ENCODE measurements at regions not wholly inside any gene's neighbourhood (a gene's known extent, or its start where the extent isn't known, plus 50 kb on each side); places are given as distances from the start of the nearest gene placed in this dataset.
A peak's percentile ranks its signal among the peaks of the same experiment; 100 is the strongest.

DNA sequence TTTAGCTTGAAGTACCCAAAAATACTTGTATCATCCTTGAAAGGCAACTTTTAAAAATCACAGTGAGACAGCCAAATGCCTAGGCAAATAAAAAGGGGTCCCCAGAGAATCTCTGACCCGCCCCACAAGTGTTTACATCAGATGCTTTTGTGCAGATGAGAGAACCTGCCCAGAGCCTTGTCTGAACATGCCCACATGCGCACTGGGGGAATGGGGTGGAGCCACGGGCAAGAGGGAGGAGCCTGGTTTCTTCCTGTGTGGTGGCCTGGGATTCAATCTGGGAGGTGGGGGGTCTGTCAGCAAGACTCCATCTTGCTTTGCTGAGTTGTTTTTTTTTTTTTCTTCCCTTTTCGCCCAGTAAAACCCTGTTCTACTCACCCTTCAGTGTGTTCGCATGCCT is 381.7 kb upstream of the CCDC196 start:
- intact Hi-C loops (cut with micrococcal nuclease) = no loop called here
- Mint-ChIP-seq H3K27ac (no peak overlapping the region), H3K4me1 (peaks cover 0 to 4% (median under 1%) of the 10 kb centered on the region in 4 donors), H3K4me3 (no peak overlapping the region), H3K27me3 (peaks cover 0 to 1% of the 10 kb centered on the region in 2 donors), H3K9me3 (no peaks in the 10 kb centered on the region), H3K36me3 (no peaks in the 10 kb centered on the region)
- no peak for DNase-seq
- no peak overlapping the region for H3K27ac ChIP-seq (ENCODE audit: low read depth, low read length)
- no peaks in the 10 kb centered on the region for H3K4me1 ChIP-seq (ENCODE audit: insufficient read depth, low read length)
- no peaks in the 10 kb centered on the region for H3K36me3 ChIP-seq (ENCODE audit: insufficient read depth, low read length)
- H3K4me3 ChIP-seq (ENCODE audit: low read length in 2 of 2) = no peak overlapping the region
- ChIA-PET POLR2A (ENCODE audit: partially characterized antibody) (no interaction called here), CTCF (ENCODE audit: partially characterized antibody) (no interaction called here)
- no peaks in the 10 kb centered on the region for H3K27me3 ChIP-seq (ENCODE audit: insufficient read depth, low read length)
- H3K9me3 ChIP-seq (ENCODE audit: control insufficient read depth in 1 of 2, low read length in 2 of 2) = no peaks in the 10 kb centered on the region

DNA sequence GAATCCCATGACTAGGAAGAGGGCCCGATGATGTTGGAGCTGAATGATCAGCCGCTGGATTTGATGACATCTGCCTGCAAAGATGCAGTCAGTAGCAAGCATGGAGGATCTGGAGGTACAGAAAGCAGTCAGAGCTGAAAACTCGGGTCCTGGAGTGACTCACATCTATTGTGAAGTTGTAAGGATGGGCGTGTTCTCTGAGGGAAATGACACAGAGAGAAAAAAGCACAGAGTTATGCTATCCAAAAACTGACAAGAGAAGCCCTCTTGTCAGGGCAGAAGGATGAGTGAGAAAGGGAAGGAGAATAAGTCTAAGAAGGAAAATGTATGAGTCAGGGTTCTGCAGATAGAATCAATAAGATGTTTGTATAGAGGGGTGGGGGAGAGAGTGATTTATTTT is 380.4 kb upstream of the CCDC196 start:
- H3K27ac Mint-ChIP-seq = peak overlapping the region in 2 of 7 donors; percentile 4 to 10
- H3K4me3 Mint-ChIP-seq = no peak overlapping the region
- no peaks in the 10 kb centered on the region for H3K9me3 Mint-ChIP-seq
- Histone ChIP-seq H3K4me3 (ENCODE audit: low read length in 2 of 2) (no peak overlapping the region), H3K4me1 (ENCODE audit: insufficient read depth, low read length) (no peaks in the 10 kb centered on the region), H3K36me3 (ENCODE audit: insufficient read depth, low read length) (no peaks in the 10 kb centered on the region), H3K9me3 (ENCODE audit: control insufficient read depth in 1 of 2, low read length in 2 of 2) (no peaks in the 10 kb centered on the region), H3K27ac (ENCODE audit: low read depth, low read length) (no peak overlapping the region), H3K27me3 (ENCODE audit: insufficient read depth, low read length) (no peaks in the 10 kb centered on the region)
- no peak for DNase-seq
- no peaks in the 10 kb centered on the region for H3K36me3 Mint-ChIP-seq
- POLR2A ChIA-PET (ENCODE audit: partially characterized antibody) = no interaction called here
- peaks cover 0 to 1% of the 10 kb centered on the region in 2 donors for H3K27me3 Mint-ChIP-seq
- peaks cover 0 to 4% (median under 1%) of the 10 kb centered on the region in 4 donors for H3K4me1 Mint-ChIP-seq
- CTCF ChIA-PET (ENCODE audit: partially characterized antibody) = no interaction called here
- intact Hi-C loops (cut with micrococcal nuclease) = no loop called here

DNA sequence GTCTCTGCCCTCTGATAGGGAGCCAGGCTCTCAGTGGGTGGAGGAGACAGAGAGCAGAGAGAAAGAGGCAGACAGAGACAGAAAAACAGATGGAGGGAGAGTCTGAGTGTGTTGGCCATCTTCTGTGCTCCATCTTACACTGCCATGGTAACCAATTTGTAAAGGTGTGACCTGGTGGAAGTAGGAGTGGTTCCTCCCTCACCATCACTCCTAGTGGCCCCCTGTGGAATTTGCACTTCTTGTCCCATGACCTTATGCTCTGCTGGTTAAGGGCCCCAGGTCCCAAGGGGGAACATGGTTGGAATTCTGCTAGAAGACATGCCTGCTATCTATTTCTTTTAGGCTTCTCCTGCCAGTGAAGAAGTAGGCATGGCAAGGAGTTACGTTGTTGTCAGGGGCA is 376.7 kb upstream of the CCDC196 start:
- DNase-seq = no peak
- Mint-ChIP-seq H3K9me3 (peaks cover 0 to 2% (median 0%) of the 10 kb centered on the region in 8 donors), H3K27ac (no peak overlapping the region), H3K4me3 (no peak overlapping the region), H3K4me1 (peaks cover 0 to 4% (median under 1%) of the 10 kb centered on the region in 4 donors), H3K36me3 (no peaks in the 10 kb centered on the region), H3K27me3 (peaks cover 0 to 1% of the 10 kb centered on the region in 2 donors)
- Histone ChIP-seq H3K27me3 (ENCODE audit: insufficient read depth, low read length) (no peaks in the 10 kb centered on the region), H3K4me3 (ENCODE audit: low read length in 2 of 2) (no peak overlapping the region), H3K36me3 (ENCODE audit: insufficient read depth, low read length) (no peaks in the 10 kb centered on the region), H3K9me3 (ENCODE audit: control insufficient read depth in 1 of 2, low read length in 2 of 2) (no peaks in the 10 kb centered on the region), H3K27ac (ENCODE audit: low read depth, low read length) (no peak overlapping the region), H3K4me1 (ENCODE audit: insufficient read depth, low read length) (no peaks in the 10 kb centered on the region)
- ChIA-PET CTCF (ENCODE audit: partially characterized antibody) (no interaction called here), POLR2A (ENCODE audit: partially characterized antibody) (no interaction called here)
- intact Hi-C loops (cut with micrococcal nuclease) = no loop called here

DNA sequence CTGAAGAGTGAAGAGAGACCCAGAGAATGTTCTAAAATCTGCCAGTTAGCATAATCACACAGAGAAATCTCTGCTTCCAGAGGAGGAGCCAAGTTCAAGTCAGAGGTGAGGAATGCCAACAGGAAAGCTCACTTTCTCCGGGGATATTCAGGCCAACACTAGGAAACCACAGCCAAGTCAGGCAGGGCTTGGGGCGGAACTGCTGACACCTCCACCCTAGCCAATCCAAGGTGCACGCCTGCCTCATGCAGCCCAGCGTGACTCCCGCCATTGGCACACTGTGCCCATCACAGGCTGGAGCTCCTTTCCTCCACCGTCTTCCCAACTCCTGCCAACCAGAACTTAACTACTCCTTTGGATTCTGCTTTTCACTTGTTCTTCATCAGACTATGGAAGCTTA is 374.3 kb upstream of the CCDC196 start:
- H3K36me3 Mint-ChIP-seq = no peaks in the 10 kb centered on the region
- no peak for DNase-seq
- H3K27me3 Mint-ChIP-seq = peaks cover 0 to 2% of the 10 kb centered on the region in 2 donors
- no peak overlapping the region for H3K4me3 ChIP-seq (ENCODE audit: low read length in 2 of 2)
- peaks cover 0 to 2% (median 0%) of the 10 kb centered on the region in 8 donors for H3K9me3 Mint-ChIP-seq
- ChIA-PET CTCF (ENCODE audit: partially characterized antibody) (no interaction called here), POLR2A (ENCODE audit: partially characterized antibody) (no interaction called here)
- no peak overlapping the region for H3K27ac ChIP-seq (ENCODE audit: low read depth, low read length)
- H3K4me3 Mint-ChIP-seq = no peak overlapping the region
- intact Hi-C loops (cut with micrococcal nuclease) = no loop called here
- H3K27me3 ChIP-seq (ENCODE audit: insufficient read depth, low read length) = no peaks in the 10 kb centered on the region
- H3K4me1 ChIP-seq (ENCODE audit: insufficient read depth, low read length) = no peaks in the 10 kb centered on the region
- no peak overlapping the region for H3K27ac Mint-ChIP-seq
- no peaks in the 10 kb centered on the region for H3K36me3 ChIP-seq (ENCODE audit: insufficient read depth, low read length)
- no peaks in the 10 kb centered on the region for H3K9me3 ChIP-seq (ENCODE audit: control insufficient read depth in 1 of 2, low read length in 2 of 2)
- no peaks in the 10 kb centered on the region for H3K4me1 Mint-ChIP-seq

DNA sequence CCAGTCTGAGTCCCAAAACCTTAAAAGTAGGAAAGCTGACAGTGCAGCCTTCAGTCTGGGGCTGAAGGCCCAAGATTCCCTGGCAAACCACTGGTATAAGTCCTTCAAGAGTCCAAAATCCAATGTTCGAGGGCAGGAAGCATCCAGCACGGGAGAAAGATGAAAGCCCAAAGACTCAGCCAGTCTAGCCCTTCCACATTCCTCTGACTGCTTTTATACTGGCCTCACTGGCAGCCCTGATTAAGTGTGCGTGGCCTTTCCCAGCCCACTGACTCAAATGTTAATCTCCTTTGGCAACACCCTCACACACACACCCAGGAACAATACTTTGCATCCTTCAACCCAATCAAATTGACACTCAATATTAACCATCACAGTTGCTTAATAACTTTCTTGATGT is 372.1 kb upstream of the CCDC196 start:
- POLR2A ChIA-PET (ENCODE audit: partially characterized antibody) = no interaction called here

DNA sequence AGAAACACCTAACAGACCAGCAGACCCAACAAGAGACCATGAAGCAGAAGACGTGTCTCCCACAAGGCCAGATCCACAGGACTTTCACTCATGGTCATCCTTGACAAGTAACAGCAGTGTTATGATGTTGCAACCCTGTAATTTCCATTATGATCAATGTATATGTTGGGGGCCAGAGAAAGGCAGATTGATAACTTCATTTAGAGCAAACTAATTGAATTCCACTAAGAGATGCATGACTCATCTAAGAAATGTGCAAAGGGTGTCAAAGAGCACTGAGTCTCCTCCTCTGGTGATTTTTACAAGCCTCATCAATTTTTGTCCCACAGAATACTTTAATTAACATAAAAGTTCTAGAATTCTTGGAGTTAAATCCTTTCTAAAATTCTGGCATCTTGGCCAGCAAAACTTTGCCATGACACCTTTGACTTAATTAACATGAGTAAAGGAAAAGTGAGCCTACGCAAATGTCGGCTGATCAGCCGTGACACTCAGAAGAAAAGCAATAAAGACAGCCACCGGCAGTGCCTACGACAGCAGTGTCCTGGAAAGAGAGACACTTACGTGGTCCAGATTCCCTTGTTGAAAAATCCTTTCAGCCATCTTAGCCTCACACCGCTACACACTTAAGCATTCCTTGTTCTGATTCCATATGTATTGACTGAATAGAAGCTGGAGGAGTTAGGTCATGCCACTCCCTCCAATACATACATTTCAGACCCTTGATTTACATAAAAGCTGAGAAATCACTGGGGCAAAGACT is 370.2 kb upstream of the CCDC196 start:
- Histone ChIP-seq H3K27me3 (ENCODE audit: insufficient read depth, low read length) (no peaks in the 10 kb centered on the region), H3K36me3 (ENCODE audit: insufficient read depth, low read length) (no peaks in the 10 kb centered on the region), H3K4me3 (ENCODE audit: low read length in 2 of 2) (no peak overlapping the region), H3K4me1 (ENCODE audit: insufficient read depth, low read length) (no peaks in the 10 kb centered on the region), H3K9me3 (ENCODE audit: control insufficient read depth in 1 of 2, low read length in 2 of 2) (no peaks in the 10 kb centered on the region), H3K27ac (ENCODE audit: low read depth, low read length) (no peak overlapping the region)
- DNase-seq = no peak
- Mint-ChIP-seq H3K4me3 (no peak overlapping the region), H3K36me3 (no peaks in the 10 kb centered on the region), H3K9me3 (peaks cover 0 to 2% (median 0%) of the 10 kb centered on the region in 8 donors), H3K4me1 (no peaks in the 10 kb centered on the region), H3K27me3 (peaks cover 2 to 3% of the 10 kb centered on the region in 2 donors), H3K27ac (no peak overlapping the region)
- ChIA-PET CTCF (ENCODE audit: partially characterized antibody) (no interaction called here), POLR2A (ENCODE audit: partially characterized antibody) (no interaction called here)
- intact Hi-C loops (cut with micrococcal nuclease) = no loop called here

More for the DNA sequence above, 372.1 kb upstream of the CCDC196 start:
- no peak for DNase-seq
- H3K4me1 ChIP-seq (ENCODE audit: insufficient read depth, low read length) = no peaks in the 10 kb centered on the region
- no peaks in the 10 kb centered on the region for H3K9me3 ChIP-seq (ENCODE audit: control insufficient read depth in 1 of 2, low read length in 2 of 2)
- no peak overlapping the region for H3K4me3 Mint-ChIP-seq
- no peaks in the 10 kb centered on the region for H3K4me1 Mint-ChIP-seq
- H3K27me3 ChIP-seq (ENCODE audit: insufficient read depth, low read length) = no peaks in the 10 kb centered on the region
- no peak overlapping the region for H3K4me3 ChIP-seq (ENCODE audit: low read length in 2 of 2)
- intact Hi-C loops (cut with micrococcal nuclease) = no loop called here
- H3K27ac ChIP-seq (ENCODE audit: low read depth, low read length) = no peak overlapping the region
- H3K27me3 Mint-ChIP-seq = peaks cover 2 to 3% of the 10 kb centered on the region in 2 donors
- H3K36me3 ChIP-seq (ENCODE audit: insufficient read depth, low read length) = no peaks in the 10 kb centered on the region
- peaks cover 0 to 2% (median 0%) of the 10 kb centered on the region in 8 donors for H3K9me3 Mint-ChIP-seq
- CTCF ChIA-PET (ENCODE audit: partially characterized antibody) = no interaction called here
- H3K36me3 Mint-ChIP-seq = no peaks in the 10 kb centered on the region
- no peak overlapping the region for H3K27ac Mint-ChIP-seq

DNA sequence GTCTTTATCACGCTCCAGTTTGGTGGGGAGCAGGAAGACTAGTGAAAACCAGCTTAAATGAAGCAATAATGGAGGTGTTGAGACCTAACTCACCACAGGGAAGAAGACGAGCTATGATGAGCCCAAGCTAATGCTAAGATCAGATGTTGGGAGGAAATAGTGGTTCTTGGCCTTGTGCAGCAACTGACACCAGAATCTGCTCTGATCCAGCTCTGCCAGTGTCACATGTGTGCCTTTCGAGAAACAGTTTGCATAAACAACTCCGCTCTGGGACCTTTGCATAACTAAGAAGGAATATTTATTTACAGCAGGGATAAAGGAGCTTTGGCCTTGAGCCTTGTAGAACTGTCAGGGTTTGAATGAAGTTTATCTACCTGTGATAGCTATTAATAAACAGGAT is 369.4 kb upstream of the CCDC196 start:
- Histone ChIP-seq H3K4me1 (ENCODE audit: insufficient read depth, low read length) (no peaks in the 10 kb centered on the region), H3K27me3 (ENCODE audit: insufficient read depth, low read length) (no peaks in the 10 kb centered on the region), H3K4me3 (ENCODE audit: low read length in 2 of 2) (no peak overlapping the region), H3K27ac (ENCODE audit: low read depth, low read length) (no peak overlapping the region), H3K36me3 (ENCODE audit: insufficient read depth, low read length) (no peaks in the 10 kb centered on the region), H3K9me3 (ENCODE audit: control insufficient read depth in 1 of 2, low read length in 2 of 2) (no peaks in the 10 kb centered on the region)
- ChIA-PET CTCF (ENCODE audit: partially characterized antibody) (no interaction called here), POLR2A (ENCODE audit: partially characterized antibody) (no interaction called here)
- Mint-ChIP-seq H3K27ac (no peak overlapping the region), H3K27me3 (peaks cover 3% of the 10 kb centered on the region in 2 donors), H3K9me3 (peaks cover 0 to 2% (median 0%) of the 10 kb centered on the region in 8 donors), H3K4me3 (no peak overlapping the region), H3K4me1 (no peaks in the 10 kb centered on the region), H3K36me3 (no peaks in the 10 kb centered on the region)
- intact Hi-C loops (cut with micrococcal nuclease) = no loop called here
- DNase-seq = no peak

All from CD4-positive, alpha-beta memory T cell (primary cell).